ENCODE measurements at regions not wholly inside any gene's neighbourhood (a gene's known extent, or its start where the extent isn't known, plus 50 kb on each side); places are given as distances from the start of the nearest gene placed in this dataset.
A peak's percentile ranks its signal among the peaks of the same experiment; 100 is the strongest.

DNA sequence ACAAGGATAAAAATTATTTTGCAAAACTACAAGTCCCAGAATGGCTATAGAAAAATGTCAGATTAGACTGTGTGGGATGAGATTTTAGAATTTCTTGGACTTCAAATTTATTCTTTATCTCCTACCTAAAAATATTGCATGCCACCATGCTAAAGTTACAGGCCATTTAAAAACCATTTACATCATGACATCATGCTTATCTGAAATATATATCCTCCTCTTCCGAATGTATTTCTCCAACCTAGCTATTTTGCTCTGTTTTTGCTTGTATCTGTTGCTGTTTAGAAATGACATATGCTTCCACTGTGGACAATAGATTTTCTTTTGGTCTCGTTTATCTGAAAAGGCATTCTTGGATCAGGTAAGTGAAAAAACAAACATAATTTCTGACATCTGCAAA is 471.7 kb downstream of the LRFN5 start:
- CTCF ChIA-PET: no interaction called here
- BruUV-seq (replicated peaks): no TSS peak
- Histone ChIP-seq H3K9me3 (ENCODE audit: low read depth, low read length, poor library complexity, severe bottlenecking) (no peaks in the 10 kb centered on the region), H3K4me3 (ENCODE audit: low read depth, low read length, poor library complexity, severe bottlenecking) (no peak overlapping the region), H3K27me3 (replicated peaks; ENCODE audit: insufficient read depth, low read depth, low read length, poor library complexity) (no peaks in the 10 kb centered on the region), H3K27ac (ENCODE audit: low read depth, low read length, poor library complexity, severe bottlenecking) (no peak overlapping the region), H3K4me1 (ENCODE audit: insufficient read depth, low read length, poor library complexity, severe bottlenecking) (no peaks in the 10 kb centered on the region), H3K36me3 (ENCODE audit: insufficient read depth, low read length, poor library complexity, severe bottlenecking) (no peaks in the 10 kb centered on the region)
- DNase-seq (ENCODE audit: low spot score): no peak
- intact Hi-C loops (cut with micrococcal nuclease; ENCODE audit: unreplicated experiment): no loop called here
- no peak for TF ChIP-seq EZH2 (IDR thresholded peaks at IDR 0.05; ENCODE audit: borderline replicate concordance, low read depth, low read length, poor library complexity, severe bottlenecking)
- TF ChIP-seq, protein P1, sequence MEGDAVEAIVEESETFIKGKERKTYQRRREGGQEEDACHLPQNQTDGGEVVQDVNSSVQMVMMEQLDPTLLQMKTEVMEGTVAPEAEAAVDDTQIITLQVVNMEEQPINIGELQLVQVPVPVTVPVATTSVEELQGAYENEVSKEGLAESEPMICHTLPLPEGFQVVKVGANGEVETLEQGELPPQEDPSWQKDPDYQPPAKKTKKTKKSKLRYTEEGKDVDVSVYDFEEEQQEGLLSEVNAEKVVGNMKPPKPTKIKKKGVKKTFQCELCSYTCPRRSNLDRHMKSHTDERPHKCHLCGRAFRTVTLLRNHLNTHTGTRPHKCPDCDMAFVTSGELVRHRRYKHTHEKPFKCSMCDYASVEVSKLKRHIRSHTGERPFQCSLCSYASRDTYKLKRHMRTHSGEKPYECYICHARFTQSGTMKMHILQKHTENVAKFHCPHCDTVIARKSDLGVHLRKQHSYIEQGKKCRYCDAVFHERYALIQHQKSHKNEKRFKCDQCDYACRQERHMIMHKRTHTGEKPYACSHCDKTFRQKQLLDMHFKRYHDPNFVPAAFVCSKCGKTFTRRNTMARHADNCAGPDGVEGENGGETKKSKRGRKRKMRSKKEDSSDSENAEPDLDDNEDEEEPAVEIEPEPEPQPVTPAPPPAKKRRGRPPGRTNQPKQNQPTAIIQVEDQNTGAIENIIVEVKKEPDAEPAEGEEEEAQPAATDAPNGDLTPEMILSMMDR (conservative IDR thresholded peaks at IDR 0.05; ENCODE audit: low read depth, low read length): no peak
- POLR2A ChIA-PET (ENCODE audit: low non-redundant PET): no interaction called here

DNA sequence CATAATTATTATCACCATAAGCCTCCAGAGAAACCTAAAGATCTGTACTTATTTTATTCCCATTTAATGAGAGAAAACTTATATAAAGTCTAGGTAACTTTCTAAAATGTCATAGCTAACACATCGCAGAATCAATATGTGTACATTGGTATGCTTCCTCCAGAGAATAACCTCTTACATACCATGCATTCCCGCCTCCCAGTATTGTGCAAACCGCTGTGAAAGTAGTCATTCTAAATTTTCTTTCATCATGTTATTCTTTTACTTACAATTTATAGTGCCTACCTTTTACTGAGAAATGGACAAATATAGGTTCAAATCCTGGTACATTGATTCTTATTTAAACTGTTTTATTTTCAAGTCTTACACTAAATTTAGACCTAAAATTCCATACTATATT is 463.4 kb downstream of the LRFN5 start:
- Histone ChIP-seq H3K27me3 (replicated peaks; ENCODE audit: insufficient read depth, low read depth, low read length, poor library complexity) (no peaks in the 10 kb centered on the region), H3K27ac (ENCODE audit: low read depth, low read length, poor library complexity, severe bottlenecking) (no peak overlapping the region), H3K36me3 (ENCODE audit: insufficient read depth, low read length, poor library complexity, severe bottlenecking) (no peaks in the 10 kb centered on the region), H3K4me1 (ENCODE audit: insufficient read depth, low read length, poor library complexity, severe bottlenecking) (no peaks in the 10 kb centered on the region), H3K9me3 (ENCODE audit: low read depth, low read length, poor library complexity, severe bottlenecking) (no peaks in the 10 kb centered on the region), H3K4me3 (ENCODE audit: low read depth, low read length, poor library complexity, severe bottlenecking) (no peak overlapping the region)
- ChIA-PET POLR2A (ENCODE audit: low non-redundant PET) (no interaction called here), CTCF (no interaction called here)
- BruUV-seq (replicated peaks): no TSS peak
- DNase-seq (ENCODE audit: low spot score): no peak
- intact Hi-C loops (cut with micrococcal nuclease; ENCODE audit: unreplicated experiment): no loop called here
- TF ChIP-seq, protein P1 (conservative IDR thresholded peaks at IDR 0.05; ENCODE audit: low read depth, low read length): no peak
- TF ChIP-seq EZH2 (IDR thresholded peaks at IDR 0.05; ENCODE audit: borderline replicate concordance, low read depth, low read length, poor library complexity, severe bottlenecking): no peak

DNA sequence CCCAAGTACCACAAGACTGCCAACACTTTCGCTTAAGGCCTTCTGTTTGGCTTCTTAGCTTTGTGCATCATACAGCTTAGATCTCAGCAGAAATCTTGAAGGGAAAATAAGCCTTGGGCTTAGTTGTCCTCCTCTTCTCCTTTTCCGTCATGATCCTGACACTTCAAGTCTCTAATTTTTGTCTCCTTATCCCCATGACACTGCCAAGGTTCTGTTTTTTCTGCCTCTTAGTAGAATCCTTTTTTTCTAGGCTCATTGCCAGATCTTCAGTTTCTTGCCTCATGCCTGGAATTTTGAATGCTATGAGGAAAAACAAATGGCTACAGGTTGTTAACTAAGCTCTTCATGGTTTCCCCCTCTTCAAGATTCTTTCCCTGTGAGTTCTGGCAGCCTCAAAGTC is 450.4 kb downstream of the LRFN5 start:
- no peaks in the 10 kb centered on the region for H3K27me3 ChIP-seq (replicated peaks; ENCODE audit: insufficient read depth, low read depth, low read length, poor library complexity)
- H3K36me3 ChIP-seq (ENCODE audit: insufficient read depth, low read length, poor library complexity, severe bottlenecking): no peaks in the 10 kb centered on the region
- CTCF ChIA-PET: no interaction called here
- H3K4me1 ChIP-seq (ENCODE audit: insufficient read depth, low read length, poor library complexity, severe bottlenecking): peaks cover 6% of the 10 kb centered on the region
- peak; percentile 68 for DNase-seq (ENCODE audit: low spot score)
- intact Hi-C loops (cut with micrococcal nuclease; ENCODE audit: unreplicated experiment): no loop called here
- TSS peak; percentile 34 for BruUV-seq (replicated peaks)
- POLR2A ChIA-PET (ENCODE audit: low non-redundant PET): no interaction called here
- no peak overlapping the region for H3K4me3 ChIP-seq (ENCODE audit: low read depth, low read length, poor library complexity, severe bottlenecking)
- no peak for TF ChIP-seq EZH2 (IDR thresholded peaks at IDR 0.05; ENCODE audit: borderline replicate concordance, low read depth, low read length, poor library complexity, severe bottlenecking)
- TF ChIP-seq, protein P1 (conservative IDR thresholded peaks at IDR 0.05; ENCODE audit: low read depth, low read length): no peak
- H3K27ac ChIP-seq (ENCODE audit: low read depth, low read length, poor library complexity, severe bottlenecking): peak overlapping the region; percentile 20
- no peaks in the 10 kb centered on the region for H3K9me3 ChIP-seq (ENCODE audit: low read depth, low read length, poor library complexity, severe bottlenecking)
